ENCODE measurements at regions not wholly inside any gene's neighbourhood (a gene's known extent, or its start where the extent isn't known, plus 50 kb on each side); places are given as distances from the start of the nearest gene placed in this dataset.

GRCh38 chr12:107436836-107437235 is 248.8 kb upstream of the PWP1 start:
- no peaks in the 10 kb centered on the region for H3K27me3 ChIP-seq (ENCODE audit: control insufficient read depth in 3 of 3, insufficient read depth in 3 of 3, low read length in 2 of 3)
- ATAC-seq (ENCODE audit: insufficient read depth, low FRiP score) = no peak
- no peak for DNase-seq
- TF ChIP-seq CTCF (IDR thresholded peaks at IDR 0.05; ENCODE audit: control extremely low read depth, extremely low read depth) = no peak
- no peak overlapping the region for H3K9ac ChIP-seq (ENCODE audit: insufficient read depth in 1 of 2, low read length in 2 of 2)
- no peaks in the 10 kb centered on the region for H3K36me3 ChIP-seq (ENCODE audit: control insufficient read depth in 4 of 4, insufficient read depth in 4 of 4, low read length in 4 of 4)
- no peaks in the 10 kb centered on the region for H3K9me3 ChIP-seq (ENCODE audit: control insufficient read depth in 4 of 4, insufficient read depth in 3 of 4, low read length in 3 of 4)
- no peak overlapping the region for H3K4me3 ChIP-seq
- H3K4me1 ChIP-seq (ENCODE audit: control insufficient read depth in 5 of 5, insufficient read depth in 5 of 5, low read length in 5 of 5) = no peaks in the 10 kb centered on the region
- WGBS, 2 donors = 85 to 90% methylated on average over 4 of the region's 4 CpGs
- H3K27ac ChIP-seq (ENCODE audit: low read depth in 1 of 2, low read length in 1 of 2) = no peak overlapping the region

GRCh38 chr12:107437954-107438353 is 247.6 kb upstream of the PWP1 start:
- 92 to 96% methylated on average over 6 of the region's 6 CpGs for WGBS, 2 donors
- no peaks in the 10 kb centered on the region for H3K27me3 ChIP-seq (ENCODE audit: control insufficient read depth in 3 of 3, insufficient read depth in 3 of 3, low read length in 2 of 3)
- peaks cover 0 to 8% (median 0%) of the 10 kb centered on the region in 5 donors for H3K4me1 ChIP-seq (ENCODE audit: control insufficient read depth in 5 of 5, insufficient read depth in 5 of 5, low read length in 5 of 5)
- DNase-seq (no peak), ATAC-seq (ENCODE audit: insufficient read depth, low FRiP score) (no peak)
- H3K4me3 ChIP-seq = no peak overlapping the region
- no peaks in the 10 kb centered on the region for H3K36me3 ChIP-seq (ENCODE audit: control insufficient read depth in 4 of 4, insufficient read depth in 4 of 4, low read length in 4 of 4)
- no peak overlapping the region for H3K9ac ChIP-seq (ENCODE audit: insufficient read depth in 1 of 2, low read length in 2 of 2)
- no peaks in the 10 kb centered on the region for H3K9me3 ChIP-seq (ENCODE audit: control insufficient read depth in 4 of 4, insufficient read depth in 3 of 4, low read length in 3 of 4)
- no peak for TF ChIP-seq CTCF (IDR thresholded peaks at IDR 0.05; ENCODE audit: control extremely low read depth, extremely low read depth)
- no peak overlapping the region for H3K27ac ChIP-seq (ENCODE audit: low read depth in 1 of 2, low read length in 1 of 2)

GRCh38 chr12:107439026-107439738 is 246.4 kb upstream of the PWP1 start:
- DNase-seq = no peak
- Histone ChIP-seq H3K9ac (ENCODE audit: insufficient read depth in 1 of 2, low read length in 2 of 2) (no peak overlapping the region), H3K4me1 (ENCODE audit: control insufficient read depth in 5 of 5, insufficient read depth in 5 of 5, low read length in 5 of 5) (peaks cover 0 to 10% (median 0%) of the 10 kb centered on the region in 5 donors), H3K27ac (ENCODE audit: low read depth in 1 of 2, low read length in 1 of 2) (no peak overlapping the region), H3K4me3 (no peak overlapping the region), H3K36me3 (ENCODE audit: control insufficient read depth in 4 of 4, insufficient read depth in 4 of 4, low read length in 4 of 4) (no peaks in the 10 kb centered on the region), H3K9me3 (ENCODE audit: control insufficient read depth in 4 of 4, insufficient read depth in 3 of 4, low read length in 3 of 4) (no peaks in the 10 kb centered on the region), H3K27me3 (ENCODE audit: control insufficient read depth in 3 of 3, insufficient read depth in 3 of 3, low read length in 2 of 3) (no peaks in the 10 kb centered on the region)
- 68 to 74% methylated on average over 8 of the region's 8 CpGs for WGBS, 2 donors
- TF ChIP-seq CTCF (IDR thresholded peaks at IDR 0.05; ENCODE audit: control extremely low read depth, extremely low read depth) = no peak
- no peak for ATAC-seq (ENCODE audit: insufficient read depth, low FRiP score)

GRCh38 chr12:107440606-107441005 is 245.0 kb upstream of the PWP1 start:
- DNase-seq = no peak
- Histone ChIP-seq H3K9ac (ENCODE audit: insufficient read depth in 1 of 2, low read length in 2 of 2) (no peak overlapping the region), H3K36me3 (ENCODE audit: control insufficient read depth in 4 of 4, insufficient read depth in 4 of 4, low read length in 4 of 4) (no peaks in the 10 kb centered on the region), H3K4me1 (ENCODE audit: control insufficient read depth in 5 of 5, insufficient read depth in 5 of 5, low read length in 5 of 5) (peaks cover 0 to 10% (median 0%) of the 10 kb centered on the region in 5 donors), H3K9me3 (ENCODE audit: control insufficient read depth in 4 of 4, insufficient read depth in 3 of 4, low read length in 3 of 4) (no peaks in the 10 kb centered on the region), H3K4me3 (no peak overlapping the region), H3K27me3 (ENCODE audit: control insufficient read depth in 3 of 3, insufficient read depth in 3 of 3, low read length in 2 of 3) (no peaks in the 10 kb centered on the region), H3K27ac (ENCODE audit: low read depth in 1 of 2, low read length in 1 of 2) (no peak overlapping the region)
- 88 to 89% methylated on average over 4 of the region's 4 CpGs for WGBS, 2 donors
- TF ChIP-seq CTCF (IDR thresholded peaks at IDR 0.05; ENCODE audit: control extremely low read depth, extremely low read depth) = no peak
- ATAC-seq (ENCODE audit: insufficient read depth, low FRiP score) = no peak

Data from lung (tissue), 11 donors.